C4-2B (cell line): ENCODE measurements at regions not wholly inside any gene's neighbourhood (a gene's known extent, or its start where the extent isn't known, plus 50 kb on each side); places are given as distances from the start of the nearest gene placed in this dataset.

Experiments used
- ZFX ChIP-seq: fragments of 450-650 bp; IDR thresholded peaks from 2 replicates; pipeline ENCODE4 v1.6.1; 2017
- TF ChIP-seq, protein P1 (sequence below): fragments of 450-650 bp; conservative IDR thresholded peaks from 2 replicates; pipeline ENCODE4 v1.5.1; 2017; ENCODE audit warnings: mild to moderate bottlenecking

DNA sequence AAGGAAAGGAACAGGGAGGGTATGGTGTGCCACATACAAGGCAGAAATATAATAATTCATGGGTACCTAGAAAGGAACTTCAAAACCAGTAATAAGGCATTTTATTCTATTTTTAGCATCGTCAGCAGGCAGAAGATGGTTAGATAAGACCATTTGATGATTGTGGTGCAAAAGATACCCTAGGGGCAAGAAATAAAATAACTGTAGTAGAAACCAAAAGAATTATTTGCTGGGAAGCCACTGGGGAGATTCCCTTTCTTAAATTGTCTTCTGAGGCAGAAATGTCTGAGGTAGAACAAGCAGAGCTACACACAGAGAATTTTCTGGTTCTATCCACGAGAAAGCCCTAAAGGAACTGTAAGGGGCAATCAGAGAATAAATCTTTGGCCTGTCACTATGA, 64.3 kb upstream of the PCGF5 start:
- TF ChIP-seq, protein P1, sequence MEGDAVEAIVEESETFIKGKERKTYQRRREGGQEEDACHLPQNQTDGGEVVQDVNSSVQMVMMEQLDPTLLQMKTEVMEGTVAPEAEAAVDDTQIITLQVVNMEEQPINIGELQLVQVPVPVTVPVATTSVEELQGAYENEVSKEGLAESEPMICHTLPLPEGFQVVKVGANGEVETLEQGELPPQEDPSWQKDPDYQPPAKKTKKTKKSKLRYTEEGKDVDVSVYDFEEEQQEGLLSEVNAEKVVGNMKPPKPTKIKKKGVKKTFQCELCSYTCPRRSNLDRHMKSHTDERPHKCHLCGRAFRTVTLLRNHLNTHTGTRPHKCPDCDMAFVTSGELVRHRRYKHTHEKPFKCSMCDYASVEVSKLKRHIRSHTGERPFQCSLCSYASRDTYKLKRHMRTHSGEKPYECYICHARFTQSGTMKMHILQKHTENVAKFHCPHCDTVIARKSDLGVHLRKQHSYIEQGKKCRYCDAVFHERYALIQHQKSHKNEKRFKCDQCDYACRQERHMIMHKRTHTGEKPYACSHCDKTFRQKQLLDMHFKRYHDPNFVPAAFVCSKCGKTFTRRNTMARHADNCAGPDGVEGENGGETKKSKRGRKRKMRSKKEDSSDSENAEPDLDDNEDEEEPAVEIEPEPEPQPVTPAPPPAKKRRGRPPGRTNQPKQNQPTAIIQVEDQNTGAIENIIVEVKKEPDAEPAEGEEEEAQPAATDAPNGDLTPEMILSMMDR, result no peak
- no peak for TF ChIP-seq ZFX
